HG03060 (cell line): ENCODE measurements at regions not wholly inside any gene's neighbourhood (a gene's known extent, or its start where the extent isn't known, plus 50 kb on each side); places are given as distances from the start of the nearest gene placed in this dataset.
"Not testable (repeated sequence)": the region's sequence is repeated elsewhere in the genome, so short reads cannot be mapped to it uniquely, and the experiment has no call there.

ENCODE experiments used
- ATAC-seq: cut with Tn5 transposase; IDR thresholded peaks from one replicate; pipeline ENCODE4 v1.9.1; 2021; ENCODE audit warnings: low read depth, moderate number of reproducible peaks; ENCODE audit not compliant: unreplicated experiment

GRCh38 chr11:96967616-96968015, 577.8 kb downstream of the JRKL start:
- no peak for ATAC-seq

- ATAC-seq, result no peak
These were observed 579.4 kb downstream of the JRKL start for GRCh38 chr11:96969251-96969650.

- no peak for ATAC-seq
These were observed 588.9 kb downstream of the JRKL start for GRCh38 chr11:96978751-96979150.

GRCh38 chr11:96986516-96986915, 596.7 kb downstream of the JRKL start:
- no peak for ATAC-seq

- no peak for ATAC-seq
These were observed 601.1 kb downstream of the JRKL start for GRCh38 chr11:96990914-96991313.

GRCh38 chr11:97000481-97000880, 610.7 kb downstream of the JRKL start:
- ATAC-seq, result no peak

GRCh38 chr11:97007283-97007682, 617.5 kb downstream of the JRKL start:
- no peak for ATAC-seq

- ATAC-seq, result no peak
These were observed 619.8 kb downstream of the JRKL start for GRCh38 chr11:97009613-97010012.

GRCh38 chr11:97010997-97011396, 621.2 kb downstream of the JRKL start:
- not testable (repeated sequence) for ATAC-seq

GRCh38 chr11:97015327-97015726, 625.5 kb downstream of the JRKL start:
- no peak for ATAC-seq

- no peak for ATAC-seq
These were observed 629.5 kb downstream of the JRKL start for GRCh38 chr11:97019305-97019704.

GRCh38 chr11:97019754-97020153, 629.9 kb downstream of the JRKL start:
- ATAC-seq, result no peak

- no peak for ATAC-seq
These were observed 633.1 kb downstream of the JRKL start for GRCh38 chr11:97022955-97023354.

- ATAC-seq, result no peak
These were observed 639.1 kb downstream of the JRKL start for GRCh38 chr11:97028836-97029406.

GRCh38 chr11:97033178-97033577, 643.4 kb downstream of the JRKL start:
- no peak for ATAC-seq

GRCh38 chr11:97048481-97048880, 658.7 kb downstream of the JRKL start:
- ATAC-seq, result no peak

GRCh38 chr11:97060184-97060583, 670.4 kb downstream of the JRKL start:
- no peak for ATAC-seq

GRCh38 chr11:97069160-97069559, 679.3 kb downstream of the JRKL start:
- ATAC-seq, result no peak

GRCh38 chr11:97072420-97072819, 682.6 kb downstream of the JRKL start:
- ATAC-seq, result no peak

- ATAC-seq, result not testable (repeated sequence)
These were observed 686.9 kb downstream of the JRKL start for GRCh38 chr11:97076666-97077065.

GRCh38 chr11:97078443-97078842, 688.6 kb downstream of the JRKL start:
- no peak for ATAC-seq

GRCh38 chr11:97079244-97079643, 689.4 kb downstream of the JRKL start:
- no peak for ATAC-seq

- ATAC-seq, result no peak
These were observed 697.6 kb downstream of the JRKL start for GRCh38 chr11:97087419-97087818.
